GM12892 (cell line): ENCODE measurements at regions not wholly inside any gene's neighbourhood (a gene's known extent, or its start where the extent isn't known, plus 50 kb on each side); places are given as distances from the start of the nearest gene placed in this dataset.

Experiments used
- POLR2A ChIP-seq: IDR thresholded peaks from 2 replicates; pipeline ENCODE4 v1.6.1; 2011; ENCODE audit warnings: low read depth, low read length, control low read depth
- POLR2AphosphoS5 ChIP-seq: IDR thresholded peaks from 2 replicates; pipeline ENCODE4 v1.6.1; 2011; ENCODE audit warnings: low read depth, low read length, control low read depth
- TAF1 ChIP-seq: IDR thresholded peaks from 2 replicates; pipeline ENCODE4 v1.6.1; 2011; ENCODE audit warnings: low read depth, mild to moderate bottlenecking, control low read depth, low read length, borderline replicate concordance

DNA sequence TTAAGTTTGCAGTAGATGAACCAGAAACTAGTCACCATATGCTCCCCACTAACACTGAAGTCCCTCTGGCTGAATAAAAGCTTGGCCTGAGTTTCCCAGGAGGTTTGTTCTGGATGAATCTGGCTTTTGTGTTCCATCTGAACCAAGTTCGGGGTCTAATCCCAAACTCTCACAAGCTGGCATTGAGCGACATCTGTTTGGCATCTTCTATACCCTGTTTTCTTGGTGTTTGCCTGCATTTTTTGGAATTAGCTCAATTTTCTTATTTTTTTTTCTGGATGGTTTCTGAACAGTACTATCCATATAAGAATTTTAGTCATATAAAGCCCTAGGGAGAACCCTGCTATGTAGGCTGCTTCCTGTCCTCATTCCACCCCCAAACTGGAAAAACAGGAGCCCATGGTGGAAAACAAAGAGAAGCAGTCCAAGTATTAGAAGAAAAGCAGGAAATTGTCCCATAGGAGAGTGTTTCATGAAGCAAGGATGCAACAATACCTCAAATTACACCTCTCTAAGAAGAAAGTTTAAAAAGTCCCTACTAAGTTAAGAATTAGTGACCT, 737.1 kb downstream of the DHX35 start:
- TF ChIP-seq POLR2A (no peak), POLR2AphosphoS5 (no peak), TAF1 (no peak)
